ENCODE measurements at regions not wholly inside any gene's neighbourhood (a gene's known extent, or its start where the extent isn't known, plus 50 kb on each side); places are given as distances from the start of the nearest gene placed in this dataset.
"Not testable (repeated sequence)": the region's sequence is repeated elsewhere in the genome, so short reads cannot be mapped to it uniquely, and the experiment has no call there.

GRCh38 chr12:19896534-19896933 lies 457.2 kb downstream of the AEBP2 start:
- no peak for DNase-seq (ENCODE audit: extremely low read depth in 1 of 2, low read depth in 1 of 2)

GRCh38 chr12:19897900-19898408 lies 458.7 kb downstream of the AEBP2 start:
- DNase-seq (ENCODE audit: extremely low read depth in 1 of 2, low read depth in 1 of 2), result no peak

GRCh38 chr12:19901841-19902240 lies 462.5 kb downstream of the AEBP2 start:
- no peak for DNase-seq (ENCODE audit: extremely low read depth in 1 of 2, low read depth in 1 of 2)

DNA sequence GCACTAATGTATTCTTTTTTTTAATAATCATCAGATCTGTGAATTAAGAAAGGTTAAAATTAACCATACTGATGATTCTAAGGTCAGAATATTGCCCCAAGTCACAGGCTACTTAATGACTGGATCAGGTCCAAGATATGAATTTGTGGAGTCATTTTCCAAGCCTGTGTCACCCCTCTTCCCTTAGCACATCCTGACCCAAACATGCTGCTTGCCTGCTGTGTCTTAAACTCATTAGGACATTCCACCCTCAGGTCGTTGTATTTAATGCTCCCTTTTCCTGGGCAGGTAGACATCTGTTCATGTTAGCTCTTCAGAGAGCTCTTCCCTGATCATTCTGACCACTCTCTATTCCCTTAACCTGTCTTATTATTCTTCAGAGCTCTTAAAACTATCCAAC lies 463.5 kb upstream of the PDE3A start:
- no peak for DNase-seq (ENCODE audit: extremely low read depth in 1 of 2, low read depth in 1 of 2)

DNA sequence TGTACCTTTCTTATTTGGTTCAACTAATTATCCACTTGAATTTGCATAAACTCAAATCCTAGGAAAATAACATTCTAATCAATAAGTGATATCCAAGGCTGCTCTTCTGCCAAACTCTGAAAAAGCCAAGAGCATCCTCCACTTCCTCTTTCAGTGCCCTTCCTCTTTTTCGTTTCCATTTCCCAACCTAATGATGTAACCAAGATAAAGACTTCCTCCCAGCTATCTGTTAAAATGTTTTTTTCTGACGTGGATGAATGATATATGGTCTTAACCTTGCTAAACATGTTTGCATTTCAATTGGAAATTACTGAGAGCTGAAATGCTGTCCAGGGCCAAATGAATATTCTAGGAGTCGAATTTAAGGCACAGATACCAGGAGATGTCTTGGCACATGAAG lies 459.5 kb upstream of the PDE3A start:
- no peak for DNase-seq (ENCODE audit: extremely low read depth in 1 of 2, low read depth in 1 of 2)

DNA sequence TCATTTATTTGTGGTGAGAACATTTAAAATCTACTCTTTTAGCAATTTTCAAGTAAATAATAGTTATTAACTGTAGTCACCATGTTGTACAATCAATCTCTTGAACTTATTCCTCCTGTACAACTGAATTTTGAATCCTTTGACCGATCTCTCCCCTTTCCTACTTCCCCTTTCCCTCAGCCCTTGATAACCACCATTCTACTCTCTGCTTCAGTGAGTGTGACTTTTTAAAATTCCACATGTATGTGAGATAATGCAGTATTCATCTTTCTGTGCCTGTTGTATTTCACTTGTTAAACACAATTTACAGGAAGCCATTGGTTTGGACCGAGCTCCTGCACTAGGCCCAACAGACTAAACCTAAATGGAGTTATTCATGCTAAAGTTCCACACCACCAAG lies 458.9 kb upstream of the PDE3A start:
- DNase-seq (ENCODE audit: extremely low read depth in 1 of 2, low read depth in 1 of 2), result no peak

DNA sequence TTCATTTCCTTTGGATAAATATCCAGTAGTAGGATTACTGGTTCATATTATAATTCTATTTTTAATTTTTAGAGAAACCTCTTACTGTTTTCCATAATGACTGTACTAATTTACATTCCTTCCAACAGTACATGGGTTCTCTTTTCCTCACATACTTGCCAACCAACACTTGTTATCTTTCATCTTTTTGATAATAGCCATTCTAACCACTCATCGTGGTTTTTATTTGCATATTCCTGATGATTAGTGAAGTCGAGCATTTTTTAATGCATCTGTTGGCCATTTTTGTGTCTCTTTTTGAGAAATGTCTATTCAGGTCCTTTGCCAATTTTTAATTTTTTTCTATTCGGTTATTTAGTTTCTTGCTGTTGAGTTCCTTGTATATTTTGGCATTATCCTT lies 457.7 kb upstream of the PDE3A start:
- DNase-seq (ENCODE audit: extremely low read depth in 1 of 2, low read depth in 1 of 2), result no peak

DNA sequence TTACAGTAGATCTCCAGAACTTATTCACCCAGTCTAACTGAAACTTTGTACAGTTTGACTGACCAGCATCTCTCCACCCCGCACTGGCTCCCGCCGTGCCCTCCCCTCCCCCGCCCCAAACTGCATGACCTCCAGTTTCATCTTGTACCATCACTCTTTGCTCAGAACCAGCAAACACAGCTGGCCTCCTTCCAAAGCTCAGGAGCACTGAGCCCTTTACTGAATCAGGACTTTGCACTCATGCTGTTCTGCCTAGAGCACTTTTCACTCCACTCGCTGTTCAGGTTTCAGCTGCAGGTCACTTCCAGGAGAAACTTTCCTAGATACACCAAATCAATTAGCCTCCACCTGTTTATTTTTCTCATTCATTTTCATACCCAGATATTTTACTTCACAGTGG lies 455.3 kb upstream of the PDE3A start:
- no peak for DNase-seq (ENCODE audit: extremely low read depth in 1 of 2, low read depth in 1 of 2)

- DNase-seq (ENCODE audit: extremely low read depth in 1 of 2, low read depth in 1 of 2), result no peak
Measured at GRCh38 chr12:19915392-19916195, 452.7 kb upstream of the PDE3A start.

DNA sequence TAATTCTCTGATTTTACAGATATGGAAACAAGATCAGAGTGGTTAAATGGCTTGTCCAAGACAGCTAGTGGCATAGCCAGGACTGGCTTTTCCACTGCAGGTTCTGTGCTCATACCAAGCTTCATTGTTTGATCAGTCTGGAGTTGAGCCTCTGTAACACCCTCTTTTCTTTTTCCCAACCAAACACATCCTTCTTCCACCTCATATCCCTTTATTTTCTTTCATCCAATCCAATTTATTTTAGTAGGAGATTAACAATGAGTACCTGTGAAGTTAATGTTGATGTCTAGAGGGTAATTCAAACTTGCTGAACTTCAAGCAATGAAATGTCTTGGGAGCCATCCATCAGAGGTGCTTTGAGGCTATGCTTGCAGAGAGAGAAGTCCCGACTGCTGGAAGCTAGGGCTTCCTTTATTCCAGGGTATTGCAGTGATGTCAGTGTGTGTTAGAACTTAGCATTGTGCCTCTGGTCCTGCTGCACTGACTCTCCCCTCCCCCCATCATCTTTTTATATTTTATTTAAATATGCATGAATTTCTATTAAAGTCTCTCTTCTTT lies 452.1 kb upstream of the PDE3A start:
- DNase-seq (ENCODE audit: extremely low read depth in 1 of 2, low read depth in 1 of 2), result no peak

DNA sequence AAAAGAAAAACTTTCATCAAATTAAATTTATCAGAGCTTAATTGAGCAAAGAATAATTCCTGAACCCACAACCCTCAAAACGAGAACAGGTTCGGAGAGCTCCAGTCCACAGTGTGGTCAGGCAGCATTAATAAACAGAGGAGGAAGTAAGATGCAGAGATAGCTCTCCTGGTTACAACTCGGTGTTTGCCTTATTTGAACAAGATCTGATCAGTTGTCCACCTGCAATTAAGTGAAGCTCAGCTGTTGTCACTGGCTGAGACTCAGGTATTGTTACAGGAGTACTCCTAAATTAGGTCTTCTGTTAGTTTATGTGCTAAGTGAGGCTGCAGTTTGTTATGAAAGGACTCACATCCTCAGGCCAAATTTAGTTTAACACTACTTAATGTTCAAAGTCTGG lies 451.4 kb upstream of the PDE3A start:
- DNase-seq (ENCODE audit: extremely low read depth in 1 of 2, low read depth in 1 of 2), result no peak

DNA sequence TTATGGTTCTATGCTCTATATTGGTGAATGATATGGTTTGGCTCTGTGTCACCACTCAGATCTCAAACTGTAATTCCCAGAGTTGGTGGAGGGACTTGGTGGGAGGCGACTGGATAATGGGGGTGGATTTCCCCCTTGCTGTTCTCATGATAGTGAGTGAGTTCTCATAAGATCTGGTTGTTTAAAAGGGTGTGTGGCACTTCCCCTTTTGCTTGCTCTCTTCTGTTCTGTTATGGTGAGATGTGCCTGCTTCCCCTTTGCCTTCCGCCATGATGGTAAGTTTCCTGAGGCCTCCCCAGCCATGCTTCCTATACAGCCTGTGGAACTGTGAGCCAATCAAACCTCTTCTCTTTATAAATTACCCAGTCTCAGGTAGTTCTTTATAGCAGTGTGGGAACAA lies 446.6 kb upstream of the PDE3A start:
- DNase-seq (ENCODE audit: extremely low read depth in 1 of 2, low read depth in 1 of 2), result not testable (repeated sequence)

GRCh38 chr12:19922717-19923116 lies 445.6 kb upstream of the PDE3A start:
- DNase-seq (ENCODE audit: extremely low read depth in 1 of 2, low read depth in 1 of 2), result no peak

DNA sequence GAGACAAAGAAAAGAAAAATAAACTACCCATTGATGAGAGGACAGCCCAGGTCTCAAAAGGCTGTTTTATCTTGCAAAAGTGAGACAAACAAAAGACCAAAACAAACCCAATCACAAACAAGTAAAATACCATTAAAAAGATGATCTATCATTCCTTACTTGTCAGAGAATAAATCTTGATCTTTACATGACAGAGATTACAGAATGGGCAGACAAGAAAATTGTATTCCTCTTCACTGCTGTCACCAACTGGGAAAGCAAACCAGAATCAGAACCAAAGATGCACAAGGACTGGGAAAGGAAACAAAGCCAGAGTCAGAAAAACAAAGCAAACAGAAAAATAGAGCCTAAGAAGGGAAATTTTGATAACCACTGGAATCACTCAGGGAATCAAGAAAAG lies 444.0 kb upstream of the PDE3A start:
- DNase-seq (ENCODE audit: extremely low read depth in 1 of 2, low read depth in 1 of 2), result no peak

GRCh38 chr12:19925841-19926240 lies 442.5 kb upstream of the PDE3A start:
- DNase-seq (ENCODE audit: extremely low read depth in 1 of 2, low read depth in 1 of 2), result no peak

GRCh38 chr12:19926266-19926665 lies 442.1 kb upstream of the PDE3A start:
- DNase-seq (ENCODE audit: extremely low read depth in 1 of 2, low read depth in 1 of 2), result no peak

DNA sequence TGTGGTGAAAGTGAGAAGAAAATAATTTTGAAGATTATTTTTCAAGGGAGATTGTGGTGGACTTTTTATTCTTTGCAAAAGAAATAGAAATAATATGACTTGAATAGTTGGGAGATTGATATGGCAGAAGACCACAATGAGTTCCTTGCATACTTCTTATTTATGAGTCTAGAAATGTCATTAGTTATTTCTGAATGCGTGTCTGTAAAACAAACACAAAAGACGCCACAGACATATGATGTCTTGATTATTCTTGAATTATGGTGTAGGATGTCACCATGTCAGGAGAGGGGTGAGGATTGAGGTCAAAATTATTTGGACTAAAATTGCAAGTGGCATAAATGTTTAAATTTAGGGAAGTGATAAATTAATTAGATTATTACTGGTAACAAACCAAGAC lies 440.7 kb upstream of the PDE3A start:
- no peak for DNase-seq (ENCODE audit: extremely low read depth in 1 of 2, low read depth in 1 of 2)

DNA sequence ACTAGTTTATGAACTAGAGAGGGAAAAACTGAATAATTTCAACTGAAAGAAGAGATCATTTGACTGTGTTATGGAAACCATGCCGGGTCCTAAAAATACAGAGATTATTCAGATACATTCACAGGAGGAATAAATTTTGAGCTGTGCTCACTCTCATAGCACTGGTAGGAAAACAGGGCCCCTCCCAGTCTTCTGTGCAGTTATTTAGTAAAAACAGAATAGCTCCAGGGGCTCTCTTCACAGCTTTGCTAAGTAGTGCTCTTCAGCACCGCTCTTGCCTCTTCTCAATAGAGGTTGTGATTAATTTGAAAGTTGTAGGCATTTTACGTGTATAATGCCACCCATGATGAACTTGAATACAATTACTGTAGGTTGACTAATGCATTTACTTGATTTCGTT lies 435.9 kb upstream of the PDE3A start:
- no peak for DNase-seq (ENCODE audit: extremely low read depth in 1 of 2, low read depth in 1 of 2)

GRCh38 chr12:19933924-19934323 lies 434.4 kb upstream of the PDE3A start:
- DNase-seq (ENCODE audit: extremely low read depth in 1 of 2, low read depth in 1 of 2), result no peak

GRCh38 chr12:19937161-19937560 lies 431.2 kb upstream of the PDE3A start:
- no peak for DNase-seq (ENCODE audit: extremely low read depth in 1 of 2, low read depth in 1 of 2)

DNA sequence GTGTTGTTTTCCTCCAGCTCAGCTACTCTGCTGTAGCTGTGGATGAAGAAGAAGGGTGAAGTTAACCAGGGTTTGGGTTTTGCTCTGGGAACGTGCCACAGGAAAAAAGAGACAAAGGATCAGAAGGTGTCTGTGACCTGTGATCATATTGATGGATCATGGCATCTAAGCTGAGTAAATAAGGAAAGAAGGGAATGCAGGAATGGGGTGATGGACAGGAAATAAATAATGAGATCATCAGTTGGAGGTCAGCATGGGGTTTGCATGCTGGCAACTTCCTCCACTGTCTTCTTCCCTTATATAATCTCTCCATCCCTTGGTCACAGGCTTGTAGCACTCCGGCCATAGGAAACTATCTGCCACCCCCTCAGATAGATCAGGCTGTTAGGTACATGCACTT lies 430.3 kb upstream of the PDE3A start:
- DNase-seq (ENCODE audit: extremely low read depth in 1 of 2, low read depth in 1 of 2), result no peak

- no peak for DNase-seq (ENCODE audit: extremely low read depth in 1 of 2, low read depth in 1 of 2)
Measured at GRCh38 chr12:19938491-19938890, 429.8 kb upstream of the PDE3A start.

DNA sequence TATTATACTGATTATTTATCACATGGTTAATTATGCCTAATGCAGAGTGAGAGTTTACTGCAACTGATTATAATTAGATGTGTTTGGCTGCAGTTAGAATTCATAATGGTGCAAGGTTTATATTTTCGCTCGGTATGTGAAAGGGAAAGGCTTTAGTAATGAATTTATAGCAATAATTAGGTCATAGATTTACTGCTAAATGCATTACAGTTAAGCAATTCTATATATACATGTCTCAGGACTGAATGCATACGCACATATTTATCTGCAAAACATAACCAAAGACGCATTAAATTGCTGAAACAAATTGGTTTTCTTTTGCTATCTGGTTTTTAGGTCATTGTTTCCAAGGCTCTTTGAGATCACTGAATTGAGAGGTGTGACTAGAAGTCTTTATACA lies 428.1 kb upstream of the PDE3A start:
- DNase-seq (ENCODE audit: extremely low read depth in 1 of 2, low read depth in 1 of 2), result no peak
